Esophagus muscularis mucosa (tissue), 4 donors: ENCODE measurements at regions not wholly inside any gene's neighbourhood (a gene's known extent, or its start where the extent isn't known, plus 50 kb on each side); places are given as distances from the start of the nearest gene placed in this dataset.

Experiments used
- DNase-seq: peaks from one replicate; pipeline ENCODE4 v3.0.0-alpha.2; 2017; ENCODE audit errors: extremely low spot score
- H3K27ac ChIP-seq, 4 donors: fragments of 200-600 bp; sonication (generic); replicated peaks in 1 of 4; 1 replicate in 3 of 4; 2 replicates in 1 of 4; pipeline ENCODE4 v1.5.1; 2016 to 2019; ENCODE audit warnings: mild to moderate bottlenecking in 1 of 4
- H3K27me3 ChIP-seq, 4 donors: fragments of 200-600 bp; sonication (generic); one replicate each; pipeline versions ENCODE4 v1.5.1 to v1.6.0; 2016 to 2019
- H3K36me3 ChIP-seq, 4 donors: fragments of 200-600 bp; sonication (generic); one replicate each; pipeline ENCODE4 v1.5.1; 2016 to 2019
- H3K4me1 ChIP-seq, 4 donors: fragments of 200-600 bp; sonication (generic); one replicate each; pipeline ENCODE4 v1.5.1; 2016 to 2019
- H3K4me3 ChIP-seq, 4 donors: fragments of 200-600 bp; sonication (generic); 1 replicate in 2 of 4; 2 replicates in 2 of 4; pipeline ENCODE4 v1.5.1; 2016 to 2019; ENCODE audit warnings: mild to moderate bottlenecking in 4 of 4, moderate library complexity in 1 of 4
- H3K9me3 ChIP-seq, 4 donors: fragments of 200-600 bp; sonication (generic); 1 replicate in 3 of 4; 2 replicates in 1 of 4; pipeline ENCODE4 v1.5.1; 2016 to 2019
- CTCF ChIP-seq, 3 experiments: fragments of 200-600 bp in 2 of 3; fragments of 450-650 bp in 1 of 3; sonication (generic) in 2 of 3; IDR thresholded peaks; one replicate each; pipeline ENCODE4 v1.5.1; 2017 to 2019; ENCODE audit warnings: antibody characterized with exemption in 3 of 3, mild to moderate bottlenecking in 2 of 3, moderate library complexity in 1 of 3
- EP300 ChIP-seq: sonication (generic); formaldehyde crosslinking; IDR thresholded peaks from one replicate; pipeline ENCODE4 v1.6.1; 2017; ENCODE audit warnings: antibody characterized with exemption
- POLR2A ChIP-seq: fragments of 450-650 bp; IDR thresholded peaks from one replicate; pipeline ENCODE4 v1.6.1; 2017; ENCODE audit warnings: antibody characterized with exemption, moderate library complexity, mild to moderate bottlenecking, low read depth
- POLR2AphosphoS5 ChIP-seq, 2 donors: sonication (generic); formaldehyde crosslinking; IDR thresholded peaks; one replicate each; pipeline ENCODE4 v1.6.1; 2017; ENCODE audit warnings: antibody characterized with exemption in 2 of 2
- WGBS: methylation state at CpG from one replicate; pipeline ENCODE4 v1.1.5; 2018; 5-methylcytosine and 5-hydroxymethylcytosine counted together
- intact Hi-C: fragments of 100-400 bp; cut with DNase I; formaldehyde crosslinking; loops from one replicate; pipeline ENCODE4 v1.15.1; 2023

DNA sequence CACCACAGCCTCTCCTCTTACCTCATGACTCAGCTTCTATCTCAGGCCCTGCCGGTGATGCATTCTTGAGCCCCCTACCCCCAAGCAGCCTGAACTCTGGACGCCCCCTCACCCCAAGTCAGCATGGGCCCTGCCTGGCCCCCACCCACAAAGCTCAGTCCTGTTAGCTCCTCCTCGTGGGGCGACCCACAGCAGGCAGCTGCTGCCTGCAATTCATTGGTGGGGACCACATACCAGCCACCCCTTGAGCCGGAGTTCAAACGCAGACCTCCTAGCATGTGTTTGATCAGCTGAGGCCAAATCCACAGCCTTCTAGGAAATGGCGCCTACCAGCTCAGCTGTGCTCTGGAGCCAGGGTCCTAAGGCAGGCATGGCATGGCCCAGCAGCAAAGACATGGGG lies 111.8 kb downstream of the EFNB1 start:
- intact Hi-C loops: no loop called here
- peak; percentile 4 for DNase-seq
- H3K4me3 ChIP-seq: no peak overlapping the region
- no peaks in the 10 kb centered on the region for H3K9me3 ChIP-seq
- no peak overlapping the region for H3K27ac ChIP-seq
- no peaks in the 10 kb centered on the region for H3K36me3 ChIP-seq
- no peaks in the 10 kb centered on the region for H3K27me3 ChIP-seq
- no peak for TF ChIP-seq POLR2AphosphoS5 (IDR thresholded peaks at IDR 0.05)
- H3K4me1 ChIP-seq: peaks cover 0 to 11% (median 2%) of the 10 kb centered on the region in 4 donors
- 74% methylated on average over 3 of the region's 7 CpGs for WGBS

DNA sequence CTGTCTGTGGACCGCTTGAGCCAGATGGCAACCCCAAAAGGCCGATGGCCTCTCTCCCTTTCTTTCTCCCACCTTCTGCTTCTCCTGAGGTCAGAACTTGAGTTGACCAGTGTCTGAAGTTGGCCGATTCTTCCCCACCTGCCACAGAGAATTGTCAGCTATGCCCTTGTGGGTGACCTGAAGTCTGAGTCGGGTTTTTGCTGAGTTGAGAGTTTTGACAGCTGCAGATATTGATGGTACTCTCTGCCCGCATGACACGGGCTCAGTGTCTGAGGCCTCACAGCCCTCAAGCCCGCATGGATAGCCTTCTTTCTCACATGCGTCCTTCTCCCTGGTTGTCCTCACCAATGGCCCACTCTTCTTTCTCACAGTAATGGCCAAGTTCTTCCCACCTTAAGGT lies 111.0 kb downstream of the EFNB1 start:
- H3K27ac ChIP-seq: no peak overlapping the region
- H3K4me1 ChIP-seq: peaks cover 0 to 11% (median 2%) of the 10 kb centered on the region in 4 donors
- no peak for DNase-seq
- intact Hi-C loops: no loop called here
- 81% methylated on average over 8 of the region's 8 CpGs for WGBS
- no peaks in the 10 kb centered on the region for H3K9me3 ChIP-seq
- no peaks in the 10 kb centered on the region for H3K27me3 ChIP-seq
- no peaks in the 10 kb centered on the region for H3K36me3 ChIP-seq
- TF ChIP-seq CTCF (IDR thresholded peaks at IDR 0.05): no peak
- no peak for TF ChIP-seq EP300
- no peak for TF ChIP-seq POLR2A
- no peak for TF ChIP-seq POLR2AphosphoS5 (IDR thresholded peaks at IDR 0.05)
- H3K4me3 ChIP-seq: no peak overlapping the region

DNA sequence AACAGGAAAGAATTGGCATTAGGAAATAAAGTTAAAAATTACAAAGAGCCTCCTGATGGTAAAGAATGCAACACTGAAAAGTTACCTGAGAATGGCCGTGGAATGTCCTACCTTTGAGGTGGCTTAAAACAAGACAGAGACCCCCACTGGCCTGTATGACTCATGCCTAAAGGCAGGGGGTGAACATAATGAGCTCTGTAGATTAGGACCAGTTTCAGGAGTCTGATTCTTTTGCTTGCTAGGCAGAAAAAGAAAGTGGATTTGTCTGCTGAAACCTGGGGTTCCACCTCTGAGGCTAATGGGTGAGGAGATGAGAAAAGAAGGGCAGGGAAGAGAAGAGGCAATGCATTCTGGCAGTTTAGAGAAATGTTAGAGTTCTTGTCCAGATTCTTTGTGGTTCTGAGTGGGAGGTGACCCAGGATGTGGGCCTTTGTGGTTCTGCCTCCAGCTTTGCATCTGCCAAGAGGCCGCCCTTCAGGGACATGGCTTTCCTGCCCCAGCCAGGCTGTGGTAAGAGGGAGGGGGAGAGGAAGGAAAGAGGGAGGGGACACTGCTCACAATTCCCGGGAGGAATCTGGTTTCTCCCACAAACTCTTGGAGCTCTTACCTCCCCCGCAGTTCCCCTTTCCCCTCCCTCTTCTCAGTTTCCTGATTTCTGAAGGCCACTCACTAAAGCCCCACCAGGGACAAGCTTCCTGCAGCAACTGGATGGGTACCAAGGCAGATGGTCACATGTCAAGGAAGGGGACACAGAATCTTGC lies 109.6 kb downstream of the EFNB1 start:
- TF ChIP-seq EP300 (no peak), POLR2AphosphoS5 (IDR thresholded peaks at IDR 0.05) (no peak), CTCF (IDR thresholded peaks at IDR 0.05) (no peak), POLR2A (no peak)
- DNase-seq: no peak
- H3K4me3 ChIP-seq: no peak overlapping the region

GRCh38 chrX:68937581-68937980 lies 108.8 kb downstream of the EFNB1 start:
- 88% methylated on average over 2 of the region's 2 CpGs for WGBS
- H3K9me3 ChIP-seq: no peaks in the 10 kb centered on the region
- no peaks in the 10 kb centered on the region for H3K27me3 ChIP-seq
- no peak overlapping the region for H3K4me3 ChIP-seq
- no peaks in the 10 kb centered on the region for H3K36me3 ChIP-seq
- H3K27ac ChIP-seq: no peak overlapping the region
- no peak for DNase-seq
- TF ChIP-seq POLR2A (no peak), EP300 (no peak), CTCF (IDR thresholded peaks at IDR 0.05) (no peak), POLR2AphosphoS5 (IDR thresholded peaks at IDR 0.05) (no peak)
- H3K4me1 ChIP-seq: peaks cover 0 to 17% (median 7%) of the 10 kb centered on the region in 4 donors
- intact Hi-C loops: no loop called here

More for the DNA sequence above, 109.6 kb downstream of the EFNB1 start:
- Histone ChIP-seq H3K27me3 (no peaks in the 10 kb centered on the region), H3K27ac (no peak overlapping the region), H3K9me3 (no peaks in the 10 kb centered on the region), H3K4me1 (peaks cover 0 to 11% (median 2%) of the 10 kb centered on the region in 4 donors), H3K36me3 (no peaks in the 10 kb centered on the region)
- WGBS: 63% methylated on average over 4 of the region's 4 CpGs
- intact Hi-C loops: no loop called here

DNA sequence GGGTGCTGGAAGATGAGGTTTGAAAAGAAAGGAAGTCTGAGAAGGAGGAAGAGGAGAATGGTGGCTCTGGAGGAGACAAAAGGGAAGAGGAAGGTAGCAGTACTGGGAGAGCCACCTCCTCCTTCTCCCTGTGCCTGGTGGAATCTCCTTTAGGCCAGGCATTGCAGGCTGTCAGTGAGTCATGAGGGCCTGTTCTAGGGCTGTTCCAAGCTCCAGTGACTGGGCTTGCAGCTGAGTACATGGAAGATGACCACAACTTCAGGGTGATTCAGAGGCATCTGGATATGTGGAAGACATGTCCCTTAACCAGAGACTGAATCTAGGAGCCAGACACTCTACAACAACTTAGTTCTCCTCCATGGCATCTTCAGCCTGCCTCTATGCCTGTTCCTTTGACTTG lies 107.8 kb downstream of the EFNB1 start:
- Histone ChIP-seq H3K4me3 (no peak overlapping the region), H3K4me1 (peaks cover 6 to 8% (median 8%) of the 10 kb centered on the region in 4 donors), H3K27me3 (no peaks in the 10 kb centered on the region), H3K36me3 (no peaks in the 10 kb centered on the region), H3K9me3 (no peaks in the 10 kb centered on the region), H3K27ac (no peak overlapping the region)
- no peak for DNase-seq
- no peak for TF ChIP-seq POLR2AphosphoS5 (IDR thresholded peaks at IDR 0.05)
- no peak for TF ChIP-seq POLR2A
- TF ChIP-seq CTCF (IDR thresholded peaks at IDR 0.05): no peak
- TF ChIP-seq EP300: no peak
- intact Hi-C loops: no loop called here
